ENCODE measurements at regions not wholly inside any gene's neighbourhood (a gene's known extent, or its start where the extent isn't known, plus 50 kb on each side); places are given as distances from the start of the nearest gene placed in this dataset.

DNA sequence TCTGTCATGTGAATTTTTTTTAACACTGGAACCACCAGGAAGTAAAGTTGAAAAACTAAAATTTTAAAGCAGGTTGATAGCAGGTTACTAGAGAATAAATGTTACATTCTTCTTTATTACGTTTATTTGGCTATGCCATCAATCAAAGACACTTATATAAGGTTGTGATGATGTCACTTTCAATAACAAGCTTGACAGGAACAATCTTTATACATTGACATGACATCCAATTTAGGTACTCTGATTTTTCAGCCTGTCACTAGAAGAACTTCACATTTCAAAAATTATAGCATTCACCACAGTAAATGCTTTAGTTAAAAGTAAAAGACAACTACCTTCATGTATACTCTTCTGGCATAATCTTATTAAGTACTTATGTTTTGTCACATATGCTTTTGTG, 696.8 kb upstream of the NCAM2 start:
- H3K4me1 ChIP-seq, result no peaks in the 10 kb centered on the region
- no peak overlapping the region for H3K27ac ChIP-seq
- 41 to 63% (median 52%) methylated on average over 1 of the region's 1 CpG for WGBS, 5 donors
- intact Hi-C loops (cut with DNase I; ENCODE audit: low total_unique reads), result no loop called here
- H3K9me3 ChIP-seq, result peaks cover 0 to 3% (median 0%) of the 10 kb centered on the region in 8 donors
- TF ChIP-seq, protein P1, sequence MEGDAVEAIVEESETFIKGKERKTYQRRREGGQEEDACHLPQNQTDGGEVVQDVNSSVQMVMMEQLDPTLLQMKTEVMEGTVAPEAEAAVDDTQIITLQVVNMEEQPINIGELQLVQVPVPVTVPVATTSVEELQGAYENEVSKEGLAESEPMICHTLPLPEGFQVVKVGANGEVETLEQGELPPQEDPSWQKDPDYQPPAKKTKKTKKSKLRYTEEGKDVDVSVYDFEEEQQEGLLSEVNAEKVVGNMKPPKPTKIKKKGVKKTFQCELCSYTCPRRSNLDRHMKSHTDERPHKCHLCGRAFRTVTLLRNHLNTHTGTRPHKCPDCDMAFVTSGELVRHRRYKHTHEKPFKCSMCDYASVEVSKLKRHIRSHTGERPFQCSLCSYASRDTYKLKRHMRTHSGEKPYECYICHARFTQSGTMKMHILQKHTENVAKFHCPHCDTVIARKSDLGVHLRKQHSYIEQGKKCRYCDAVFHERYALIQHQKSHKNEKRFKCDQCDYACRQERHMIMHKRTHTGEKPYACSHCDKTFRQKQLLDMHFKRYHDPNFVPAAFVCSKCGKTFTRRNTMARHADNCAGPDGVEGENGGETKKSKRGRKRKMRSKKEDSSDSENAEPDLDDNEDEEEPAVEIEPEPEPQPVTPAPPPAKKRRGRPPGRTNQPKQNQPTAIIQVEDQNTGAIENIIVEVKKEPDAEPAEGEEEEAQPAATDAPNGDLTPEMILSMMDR (IDR thresholded peaks at IDR 0.05 in 8 of 11, conservative IDR thresholded peaks at IDR 0.05 in 3 of 11), result no peak
- TF ChIP-seq POLR2A (IDR thresholded peaks at IDR 0.05), result no peak
- no peak for TF ChIP-seq POLR2AphosphoS5 (IDR thresholded peaks at IDR 0.05)
- H3K4me3 ChIP-seq, result no peak overlapping the region
- no peaks in the 10 kb centered on the region for H3K36me3 ChIP-seq
- H3K27me3 ChIP-seq (replicated peaks in 1 of 7), result no peaks in the 10 kb centered on the region
- no peak for DNase-seq

DNA sequence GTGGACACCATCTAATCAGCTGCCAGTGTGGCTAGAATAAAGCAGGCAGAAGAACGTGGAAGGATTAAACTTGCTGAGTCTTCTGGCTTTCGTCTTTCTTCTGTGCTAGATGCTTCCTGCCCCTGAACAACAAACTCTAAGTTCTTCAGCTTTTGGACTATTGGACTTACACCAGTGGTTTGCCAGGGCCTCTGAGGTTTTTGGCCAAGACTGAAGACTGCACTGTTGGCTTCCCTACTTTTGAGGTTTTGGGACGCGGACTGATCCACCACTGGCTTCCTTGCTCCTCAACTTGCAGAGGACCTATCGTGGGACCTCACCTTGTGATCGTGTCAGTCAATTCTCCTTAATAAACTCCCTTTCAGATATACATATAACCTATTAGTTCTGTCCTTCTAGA, 696.1 kb upstream of the NCAM2 start:
- intact Hi-C loops (cut with DNase I; ENCODE audit: low total_unique reads), result no loop called here
- TF ChIP-seq POLR2A (IDR thresholded peaks at IDR 0.05), result no peak
- TF ChIP-seq, protein P1 (IDR thresholded peaks at IDR 0.05 in 8 of 11, conservative IDR thresholded peaks at IDR 0.05 in 3 of 11), result no peak
- no peak for TF ChIP-seq POLR2AphosphoS5 (IDR thresholded peaks at IDR 0.05)
- 69 to 85% (median 80%) methylated on average over 5 to 6 of the region's 6 CpGs for WGBS, 5 donors

DNA sequence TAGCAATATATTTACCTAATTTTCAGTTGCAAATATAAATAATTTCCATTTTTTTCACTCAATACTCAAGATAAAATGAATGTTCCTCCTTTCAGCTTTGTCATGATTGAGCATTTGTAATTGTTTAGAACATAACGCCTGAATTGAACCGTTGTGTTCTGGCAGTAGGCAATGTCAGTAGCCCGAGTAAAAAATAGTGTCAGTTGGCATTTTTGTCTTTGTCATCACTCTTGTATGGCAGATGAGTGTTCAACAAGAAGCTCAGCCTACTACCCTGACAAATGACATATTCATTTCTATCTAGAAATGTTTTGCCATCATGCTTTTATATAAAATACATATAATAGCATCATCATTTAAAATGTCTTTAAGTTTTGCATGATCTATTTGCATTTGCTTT, 691.4 kb upstream of the NCAM2 start:
- 77 to 89% (median 83%) methylated on average over 3 of the region's 3 CpGs for WGBS, 5 donors
- no peak for DNase-seq

More for the DNA sequence above, 696.1 kb upstream of the NCAM2 start:
- DNase-seq, result no peak
- Histone ChIP-seq H3K36me3 (no peaks in the 10 kb centered on the region), H3K27ac (no peak overlapping the region), H3K27me3 (replicated peaks in 1 of 7) (no peaks in the 10 kb centered on the region), H3K9me3 (peaks cover 0 to 3% (median 0%) of the 10 kb centered on the region in 8 donors), H3K4me1 (no peaks in the 10 kb centered on the region), H3K4me3 (no peak overlapping the region)

DNA sequence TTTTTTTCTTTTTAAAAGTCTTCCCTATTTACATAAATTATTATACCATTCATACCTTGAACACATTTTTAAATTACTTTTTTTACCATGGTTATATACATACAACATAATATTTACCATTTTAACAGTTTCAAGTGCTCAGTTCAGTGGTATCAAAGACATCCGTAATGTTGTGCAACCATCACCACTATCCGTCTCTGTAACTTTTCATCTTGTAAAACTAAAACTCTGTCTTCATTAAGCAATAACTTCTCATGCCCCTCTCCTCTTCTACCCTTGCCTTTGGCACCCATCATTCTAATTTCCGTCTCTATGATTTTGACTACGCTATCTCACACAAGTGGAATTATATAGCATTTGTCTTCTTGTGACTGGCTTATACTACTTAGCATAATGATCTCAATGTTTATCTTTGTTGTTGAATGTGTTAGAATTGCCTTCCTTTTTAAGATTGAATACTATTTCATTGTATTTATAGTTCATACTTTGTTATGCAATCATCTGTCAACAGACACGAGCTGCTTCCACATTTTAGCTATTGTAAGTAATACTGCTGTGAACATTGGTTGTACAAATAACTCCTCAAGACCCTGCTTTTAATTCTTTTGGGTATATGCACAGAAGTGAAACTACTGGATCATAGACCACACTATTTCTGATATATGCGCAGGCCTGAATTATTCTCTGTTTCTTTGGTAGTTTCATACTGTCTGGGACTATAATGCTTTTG, 689.5 kb upstream of the NCAM2 start:
- Histone ChIP-seq H3K36me3 (no peaks in the 10 kb centered on the region), H3K4me1 (no peaks in the 10 kb centered on the region), H3K4me3 (no peak overlapping the region), H3K9me3 (peaks cover 0 to 4% (median under 1%) of the 10 kb centered on the region in 8 donors), H3K27me3 (replicated peaks in 1 of 7) (no peaks in the 10 kb centered on the region), H3K27ac (no peak overlapping the region)
- 59 to 80% (median 70%) methylated on average over 6 of the region's 6 CpGs for WGBS, 5 donors
- no peak for DNase-seq
- TF ChIP-seq, protein P1 (IDR thresholded peaks at IDR 0.05 in 8 of 11, conservative IDR thresholded peaks at IDR 0.05 in 3 of 11), result no peak
- no peak for TF ChIP-seq POLR2A (IDR thresholded peaks at IDR 0.05)
- no peak for TF ChIP-seq POLR2AphosphoS5 (IDR thresholded peaks at IDR 0.05)
- intact Hi-C loops (cut with DNase I; ENCODE audit: low total_unique reads), result no loop called here

More for the DNA sequence above, 691.4 kb upstream of the NCAM2 start:
- H3K4me3 ChIP-seq, result no peak overlapping the region
- no peak overlapping the region for H3K27ac ChIP-seq
- H3K27me3 ChIP-seq (replicated peaks in 1 of 7), result no peaks in the 10 kb centered on the region
- TF ChIP-seq POLR2AphosphoS5 (IDR thresholded peaks at IDR 0.05) (no peak), POLR2A (IDR thresholded peaks at IDR 0.05) (no peak)
- TF ChIP-seq, protein P1 (IDR thresholded peaks at IDR 0.05 in 8 of 11, conservative IDR thresholded peaks at IDR 0.05 in 3 of 11), result no peak
- H3K9me3 ChIP-seq, result peaks cover 0 to 3% (median 0%) of the 10 kb centered on the region in 8 donors
- no peaks in the 10 kb centered on the region for H3K36me3 ChIP-seq
- H3K4me1 ChIP-seq, result no peaks in the 10 kb centered on the region
- intact Hi-C loops (cut with DNase I; ENCODE audit: low total_unique reads), result no loop called here
